Lower leg skin (tissue), 4 donors: ENCODE measurements at regions not wholly inside any gene's neighbourhood (a gene's known extent, or its start where the extent isn't known, plus 50 kb on each side); places are given as distances from the start of the nearest gene placed in this dataset.

ENCODE experiments used
- DNase-seq, 2 donors: peaks; one replicate each; pipeline ENCODE4 v3.0.0-alpha.2; 2019; ENCODE audit warnings: low spot score in 2 of 2
- H3K4me3 ChIP-seq: fragments of 200-600 bp; sonication (generic); 2 replicates; pipeline ENCODE4 v1.5.1; 2017; ENCODE audit warnings: mild to moderate bottlenecking, low read depth; ENCODE audit not compliant: poor library complexity, severe bottlenecking
- CTCF ChIP-seq, 3 donors: fragments of 450-650 bp; IDR thresholded peaks; one replicate each; pipeline ENCODE4 v1.5.1; 2016; ENCODE audit warnings: antibody characterized with exemption in 3 of 3, mild to moderate bottlenecking in 3 of 3, moderate library complexity in 2 of 3
- POLR2A ChIP-seq, 2 donors: fragments of 450-650 bp; IDR thresholded peaks; one replicate each; pipeline ENCODE4 v1.6.1; 2016 to 2017; ENCODE audit warnings: antibody characterized with exemption in 2 of 2, mild to moderate bottlenecking in 1 of 2, moderate library complexity in 1 of 2
- WGBS, 2 donors: methylation state at CpG; one replicate each; pipeline ENCODE4 v1.1.5; 2018; 5-methylcytosine and 5-hydroxymethylcytosine counted together
- intact Hi-C: fragments of 100-400 bp; cut with DNase I; formaldehyde crosslinking; loops from one replicate; pipeline ENCODE4 v1.15.0; 2023; ENCODE audit warnings: low total_unique reads

- 91 to 93% methylated on average over 2 of the region's 2 CpGs for WGBS, 2 donors
- no peak for DNase-seq
- no peak for TF ChIP-seq POLR2A (IDR thresholded peaks at IDR 0.05)
- no peak for TF ChIP-seq CTCF (IDR thresholded peaks at IDR 0.05)
- intact Hi-C loops = no loop called here
- H3K4me3 ChIP-seq = no peak overlapping the region
Observed at GRCh38 chr2:163420604-163421003, 315.2 kb downstream of the FIGN start.

DNA sequence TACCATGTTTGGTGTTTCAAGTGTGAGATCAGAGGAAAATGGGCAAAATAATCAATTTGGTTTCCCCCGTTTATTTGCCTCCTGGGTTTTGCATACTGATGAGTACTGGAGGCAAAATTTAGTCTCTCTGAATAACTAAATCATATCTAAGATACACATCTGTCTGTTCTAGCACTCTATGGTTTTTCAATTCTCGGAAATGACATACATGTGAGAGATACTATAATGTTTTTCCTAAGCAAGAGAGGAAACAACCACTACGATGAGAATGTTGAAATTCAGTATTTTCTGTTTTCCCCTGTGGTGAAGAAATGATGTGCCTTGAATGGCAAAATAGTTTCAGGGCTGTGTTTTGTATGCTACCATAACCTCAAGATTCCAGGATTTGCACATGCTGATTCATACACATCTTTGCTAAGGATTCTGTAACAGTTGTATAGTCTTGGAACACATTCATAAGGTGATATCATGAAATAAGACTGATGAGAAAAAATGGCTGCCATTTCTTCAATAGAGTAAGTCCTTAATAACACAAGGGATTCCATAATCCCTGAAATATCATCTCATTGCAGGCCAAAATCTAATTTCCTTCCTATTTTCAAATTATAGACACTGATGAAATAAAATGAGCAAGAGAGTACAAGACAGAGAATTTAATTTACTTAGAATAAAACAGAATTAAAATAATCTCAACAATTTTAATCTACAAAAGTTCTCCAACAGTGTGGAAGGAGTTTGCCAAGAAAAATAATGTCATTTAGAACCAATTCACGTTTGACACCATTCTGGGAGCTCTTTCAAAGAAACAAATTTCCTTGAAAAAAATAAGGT is 316.6 kb downstream of the FIGN start:
- intact Hi-C loops = no loop called here
- DNase-seq = no peak
- TF ChIP-seq POLR2A (IDR thresholded peaks at IDR 0.05) = no peak
- TF ChIP-seq CTCF (IDR thresholded peaks at IDR 0.05) = no peak
- H3K4me3 ChIP-seq = no peak overlapping the region
- 59 to 60% methylated on average over 4 of the region's 4 CpGs for WGBS, 2 donors

DNA sequence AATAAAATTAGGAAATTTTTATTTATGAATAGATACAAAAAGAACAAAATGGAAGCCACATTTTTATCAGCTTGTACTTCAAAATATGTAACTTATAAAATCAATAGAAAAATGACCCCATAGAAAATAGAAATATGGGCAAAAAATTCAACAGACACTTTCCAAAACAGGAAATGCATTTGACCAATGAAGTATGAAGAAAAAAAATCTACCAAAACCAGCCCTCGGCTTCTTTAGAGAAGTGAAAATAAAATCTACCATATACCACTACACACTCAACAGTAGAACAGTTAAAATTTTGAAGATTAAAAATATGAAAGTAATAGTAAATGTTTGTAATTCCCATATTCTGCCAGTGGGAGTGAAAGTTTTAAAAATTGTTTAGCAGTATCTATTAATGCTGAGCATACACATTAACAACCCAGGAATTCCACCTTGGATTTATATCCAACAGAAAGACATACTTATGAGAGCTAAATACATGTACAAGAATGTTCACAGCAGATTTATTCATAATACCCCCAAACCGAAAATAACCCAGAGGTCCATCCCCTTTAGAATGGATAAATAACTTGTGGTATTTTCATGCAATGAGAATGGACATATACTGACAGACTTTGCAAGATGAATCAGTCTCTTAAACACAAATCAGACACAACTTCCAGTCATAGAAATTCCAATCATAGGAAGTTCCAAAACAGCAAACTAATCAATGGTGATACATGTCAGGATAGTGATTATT is 318.0 kb downstream of the FIGN start:
- no peak overlapping the region for H3K4me3 ChIP-seq
- WGBS, 2 donors = 76% methylated on average over 2 of the region's 2 CpGs
- intact Hi-C loops = no loop called here
- TF ChIP-seq POLR2A (IDR thresholded peaks at IDR 0.05) (no peak), CTCF (IDR thresholded peaks at IDR 0.05) (no peak)
- DNase-seq = no peak

DNA sequence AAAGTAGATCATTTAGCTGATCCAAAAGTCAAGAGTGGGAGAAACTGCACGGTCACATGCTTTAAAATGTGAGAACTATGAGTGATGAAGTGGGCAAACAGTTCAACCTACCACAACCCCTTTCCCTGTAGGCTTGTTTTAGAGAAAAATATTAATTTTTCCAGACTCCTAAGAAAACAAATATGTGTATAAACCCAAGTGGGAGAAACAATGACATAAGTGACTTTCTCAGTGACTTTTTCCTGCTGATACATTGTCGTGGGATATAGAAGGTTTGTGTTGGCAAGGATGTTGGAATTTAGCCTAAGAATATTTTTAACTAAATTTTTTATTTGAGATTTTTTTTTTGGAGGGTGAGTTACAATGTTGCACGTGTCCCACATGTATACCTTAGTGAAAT is 321.7 kb downstream of the FIGN start:
- intact Hi-C loops = no loop called here
- 79 to 83% methylated on average over 3 of the region's 3 CpGs for WGBS, 2 donors
- TF ChIP-seq CTCF (IDR thresholded peaks at IDR 0.05) (no peak), POLR2A (IDR thresholded peaks at IDR 0.05) (no peak)
- H3K4me3 ChIP-seq = no peak overlapping the region
- no peak for DNase-seq

- 71 to 73% methylated on average over 3 of the region's 3 CpGs for WGBS, 2 donors
- DNase-seq = no peak
- intact Hi-C loops = no loop called here
- H3K4me3 ChIP-seq = no peak overlapping the region
- no peak for TF ChIP-seq POLR2A (IDR thresholded peaks at IDR 0.05)
- TF ChIP-seq CTCF (IDR thresholded peaks at IDR 0.05) = no peak
Observed at GRCh38 chr2:163407296-163407695, 328.5 kb downstream of the FIGN start.
